DOHH2 (cell line): ENCODE measurements at regions not wholly inside any gene's neighbourhood (a gene's known extent, or its start where the extent isn't known, plus 50 kb on each side); places are given as distances from the start of the nearest gene placed in this dataset.

ENCODE experiments used
- CTCF ChIP-seq: fragments of 200-600 bp; sonication (generic); IDR thresholded peaks from one replicate; pipeline ENCODE4 v1.5.1; 2014; ENCODE audit warnings: antibody characterized with exemption, mild to moderate bottlenecking, low read depth, low read length; ENCODE audit not compliant: poor library complexity, severe bottlenecking
- EZH2phosphoT487 ChIP-seq: fragments of 200-600 bp; sonication (generic); IDR thresholded peaks from 2 replicates; pipeline ENCODE4 v1.6.1; 2017; ENCODE audit warnings: borderline replicate concordance, mild to moderate bottlenecking, antibody characterized with exemption, low read length, moderate library complexity, mixed read lengths

GRCh38 chr2:164363646-164364045, 257.6 kb downstream of the GRB14 start:
- TF ChIP-seq EZH2phosphoT487: no peak
- no peak for TF ChIP-seq CTCF
